Sigmoid colon (tissue), 6 donors: ENCODE measurements at regions not wholly inside any gene's neighbourhood (a gene's known extent, or its start where the extent isn't known, plus 50 kb on each side); places are given as distances from the start of the nearest gene placed in this dataset.

Source experiments
- DNase-seq: peaks from one replicate; pipeline ENCODE4 v3.0.0-alpha.2; 2019
- H3K27ac ChIP-seq, 4 donors: fragments of 200-600 bp; sonication (generic); one replicate each; pipeline ENCODE4 v1.5.1; 2016 to 2019; ENCODE audit warnings: mild to moderate bottlenecking in 1 of 4
- H3K27me3 ChIP-seq, 3 donors: fragments of 200-600 bp; sonication (generic); one replicate each; pipeline ENCODE4 v1.5.1; 2019; ENCODE audit warnings: mild to moderate bottlenecking in 1 of 3
- H3K36me3 ChIP-seq, 4 donors: fragments of 200-600 bp; sonication (generic); one replicate each; pipeline ENCODE4 v1.5.1; 2016 to 2019
- H3K4me1 ChIP-seq, 4 donors: fragments of 200-600 bp; sonication (generic); one replicate each; pipeline ENCODE4 v1.5.1; 2017 to 2019
- H3K4me3 ChIP-seq, 4 donors: fragments of 200-600 bp; sonication (generic); one replicate each; pipeline ENCODE4 v1.5.1; 2017 to 2019; ENCODE audit warnings: mild to moderate bottlenecking in 2 of 4, moderate library complexity in 1 of 4
- H3K9me3 ChIP-seq, 4 donors: fragments of 200-600 bp in 3 of 4; sonication (generic) in 3 of 4; one replicate each; pipeline versions ENCODE4 v1.5.1 to v1.6.1; 2013 to 2019
- EP300 ChIP-seq, 4 donors: sonication (generic); formaldehyde crosslinking; IDR thresholded peaks; one replicate each; pipeline ENCODE4 v1.6.1; 2017; ENCODE audit warnings: antibody characterized with exemption in 4 of 4
- POLR2A ChIP-seq, 2 donors: fragments of 450-650 bp; IDR thresholded peaks; one replicate each; pipeline ENCODE4 v1.6.1; 2016; ENCODE audit warnings: antibody characterized with exemption in 2 of 2, mild to moderate bottlenecking in 2 of 2, moderate library complexity in 2 of 2
- POLR2AphosphoS5 ChIP-seq, 4 donors: sonication (generic); formaldehyde crosslinking; IDR thresholded peaks; one replicate each; pipeline ENCODE4 v1.6.1; 2017; ENCODE audit warnings: antibody characterized with exemption in 4 of 4
- WGBS, 2 donors: extraction: QIAGEN DNeasy Blood & Tissue Kit; methylation state at CpG; one replicate each; pipeline ENCODE4 v1.1.7; 2013; 5-methylcytosine and 5-hydroxymethylcytosine counted together
- intact Hi-C: fragments of 100-400 bp; cut with DNase I; formaldehyde crosslinking; loops from one replicate; pipeline ENCODE4 v1.15.1; 2023
- TF ChIP-seq, protein P1 (sequence below), 4 experiments: fragments of 450-650 bp in 3 of 4; fragments of 200-600 bp in 1 of 4; IDR thresholded peaks; one replicate each; pipeline ENCODE4 v1.5.1; 2016 to 2019; ENCODE audit warnings: antibody characterized with exemption in 4 of 4, mild to moderate bottlenecking in 3 of 4, moderate library complexity in 2 of 4
- donor health status: healthy with polysubstance abuse.
- donor health status: healthy.

DNA sequence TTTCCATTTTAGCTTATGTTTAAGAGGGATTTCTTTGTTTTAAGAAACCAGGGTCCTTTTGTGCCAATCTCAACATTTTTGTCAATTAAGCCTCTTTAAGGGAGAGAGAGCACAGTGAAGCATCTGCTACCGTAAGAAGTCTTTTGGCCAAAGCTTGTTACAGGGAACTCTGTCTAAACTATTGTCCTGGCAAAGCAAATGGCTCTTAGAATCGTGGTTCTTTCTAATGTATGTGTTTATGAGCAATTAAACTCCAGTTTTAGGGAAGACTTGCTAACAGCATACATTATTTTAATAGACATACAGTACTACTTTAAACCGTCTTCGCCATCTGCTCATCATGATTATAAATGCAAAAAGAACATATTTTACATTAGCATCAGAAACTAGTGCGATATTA, 202.1 kb downstream of the CDCA7 start:
- TF ChIP-seq POLR2A (IDR thresholded peaks at IDR 0.05): no peak
- no peak for TF ChIP-seq POLR2AphosphoS5 (IDR thresholded peaks at IDR 0.05)
- TF ChIP-seq, protein P1, sequence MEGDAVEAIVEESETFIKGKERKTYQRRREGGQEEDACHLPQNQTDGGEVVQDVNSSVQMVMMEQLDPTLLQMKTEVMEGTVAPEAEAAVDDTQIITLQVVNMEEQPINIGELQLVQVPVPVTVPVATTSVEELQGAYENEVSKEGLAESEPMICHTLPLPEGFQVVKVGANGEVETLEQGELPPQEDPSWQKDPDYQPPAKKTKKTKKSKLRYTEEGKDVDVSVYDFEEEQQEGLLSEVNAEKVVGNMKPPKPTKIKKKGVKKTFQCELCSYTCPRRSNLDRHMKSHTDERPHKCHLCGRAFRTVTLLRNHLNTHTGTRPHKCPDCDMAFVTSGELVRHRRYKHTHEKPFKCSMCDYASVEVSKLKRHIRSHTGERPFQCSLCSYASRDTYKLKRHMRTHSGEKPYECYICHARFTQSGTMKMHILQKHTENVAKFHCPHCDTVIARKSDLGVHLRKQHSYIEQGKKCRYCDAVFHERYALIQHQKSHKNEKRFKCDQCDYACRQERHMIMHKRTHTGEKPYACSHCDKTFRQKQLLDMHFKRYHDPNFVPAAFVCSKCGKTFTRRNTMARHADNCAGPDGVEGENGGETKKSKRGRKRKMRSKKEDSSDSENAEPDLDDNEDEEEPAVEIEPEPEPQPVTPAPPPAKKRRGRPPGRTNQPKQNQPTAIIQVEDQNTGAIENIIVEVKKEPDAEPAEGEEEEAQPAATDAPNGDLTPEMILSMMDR (IDR thresholded peaks at IDR 0.05): no peak
- no peak for TF ChIP-seq EP300 (IDR thresholded peaks at IDR 0.05)
- Histone ChIP-seq H3K27me3 (peaks cover 0 to 22% (median 0%) of the 10 kb centered on the region in 3 donors), H3K4me3 (no peak overlapping the region), H3K9me3 (no peaks in the 10 kb centered on the region), H3K36me3 (no peaks in the 10 kb centered on the region), H3K4me1 (peaks cover 0 to 5% (median 0%) of the 10 kb centered on the region in 4 donors), H3K27ac (no peak overlapping the region)
- intact Hi-C loops: no loop called here
- WGBS, 2 donors: 82% methylated on average over 5 of the region's 5 CpGs
- no peak for DNase-seq

DNA sequence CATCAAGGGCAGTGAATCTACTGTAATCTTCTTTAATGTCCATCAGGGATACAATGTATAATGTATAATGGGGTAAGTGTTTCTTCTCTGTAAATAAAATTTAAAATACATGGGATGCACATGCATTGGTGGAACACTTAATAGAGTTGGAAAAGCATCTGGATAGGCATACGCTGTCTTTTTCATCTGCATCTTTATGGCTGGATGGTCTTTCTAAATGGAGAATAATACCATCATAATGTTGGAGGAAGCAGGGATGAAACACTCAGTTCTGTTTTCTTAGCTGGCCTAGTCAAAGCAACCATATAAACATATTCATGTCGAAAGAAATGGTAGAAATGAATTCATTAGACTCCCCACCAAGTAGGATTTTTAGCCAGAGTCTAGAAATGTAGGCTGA, 202.8 kb downstream of the CDCA7 start:
- H3K27ac ChIP-seq: no peak overlapping the region
- H3K4me3 ChIP-seq: no peak overlapping the region
- H3K36me3 ChIP-seq: no peaks in the 10 kb centered on the region
- no peak for DNase-seq
- no peaks in the 10 kb centered on the region for H3K9me3 ChIP-seq
- peaks cover 0 to 5% (median 0%) of the 10 kb centered on the region in 4 donors for H3K4me1 ChIP-seq
- peaks cover 0 to 22% (median 0%) of the 10 kb centered on the region in 3 donors for H3K27me3 ChIP-seq
- intact Hi-C loops: no loop called here
- 95 to 98% methylated on average over 2 of the region's 2 CpGs for WGBS, 2 donors
- TF ChIP-seq POLR2A (IDR thresholded peaks at IDR 0.05) (no peak), POLR2AphosphoS5 (IDR thresholded peaks at IDR 0.05) (no peak)
- TF ChIP-seq, protein P1 (IDR thresholded peaks at IDR 0.05): no peak

DNA sequence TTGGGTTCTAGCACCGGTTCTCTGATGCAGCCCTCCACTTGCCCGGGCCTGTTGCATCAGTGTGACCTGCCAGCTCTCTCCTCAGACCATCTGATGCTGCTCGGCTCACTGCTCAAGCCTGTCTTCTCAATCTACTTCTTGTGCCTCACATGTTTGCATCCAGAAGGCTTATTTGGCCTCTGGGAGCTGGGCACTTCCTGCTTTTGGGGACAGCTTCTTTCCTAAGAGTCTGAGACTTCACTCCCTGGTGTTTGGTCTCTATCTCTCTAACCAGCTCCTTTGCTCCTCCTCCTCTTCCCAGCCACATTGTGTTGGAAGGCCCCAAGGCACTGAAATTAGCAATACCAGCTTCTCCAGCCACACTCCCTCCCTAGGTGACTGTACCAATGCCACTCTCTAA, 212.8 kb downstream of the CDCA7 start:
- Histone ChIP-seq H3K4me1 (peaks cover 0 to 3% (median 0%) of the 10 kb centered on the region in 4 donors), H3K36me3 (no peaks in the 10 kb centered on the region), H3K27ac (no peak overlapping the region), H3K4me3 (no peak overlapping the region), H3K27me3 (no peaks in the 10 kb centered on the region), H3K9me3 (no peaks in the 10 kb centered on the region)
- intact Hi-C loops: no loop called here
- TF ChIP-seq POLR2AphosphoS5 (IDR thresholded peaks at IDR 0.05): no peak
- TF ChIP-seq, protein P1 (IDR thresholded peaks at IDR 0.05): no peak
- TF ChIP-seq EP300 (IDR thresholded peaks at IDR 0.05): no peak
- no peak for TF ChIP-seq POLR2A (IDR thresholded peaks at IDR 0.05)
- 90 to 92% methylated on average over 3 of the region's 3 CpGs for WGBS, 2 donors
- DNase-seq: no peak

DNA sequence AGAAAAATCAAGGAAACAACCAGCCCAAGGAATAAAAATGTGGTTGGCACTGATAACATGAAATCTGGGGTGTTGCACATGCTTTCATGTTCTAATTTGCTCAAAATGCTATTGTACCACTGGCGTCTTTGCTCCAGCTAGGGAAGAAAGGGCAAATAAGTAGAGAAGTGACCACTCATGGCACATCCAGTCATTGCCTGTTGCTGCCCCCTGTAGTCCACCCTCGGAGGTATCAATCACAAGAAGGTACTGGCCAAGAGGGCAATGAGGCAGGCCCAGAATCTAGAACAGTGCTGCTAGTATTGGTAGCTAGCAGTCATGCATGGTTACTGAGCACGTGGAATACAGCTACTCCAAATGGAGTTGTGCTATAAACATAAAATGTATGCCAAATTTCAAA, 213.4 kb downstream of the CDCA7 start:
- 53 to 63% methylated on average over 3 of the region's 3 CpGs for WGBS, 2 donors
- Histone ChIP-seq H3K9me3 (no peaks in the 10 kb centered on the region), H3K4me3 (no peak overlapping the region), H3K4me1 (peaks cover 0 to 3% (median 0%) of the 10 kb centered on the region in 4 donors), H3K27me3 (no peaks in the 10 kb centered on the region), H3K27ac (no peak overlapping the region), H3K36me3 (no peaks in the 10 kb centered on the region)
- TF ChIP-seq EP300 (IDR thresholded peaks at IDR 0.05) (no peak), POLR2A (IDR thresholded peaks at IDR 0.05) (no peak), POLR2AphosphoS5 (IDR thresholded peaks at IDR 0.05) (no peak)
- TF ChIP-seq, protein P1 (IDR thresholded peaks at IDR 0.05): no peak
- no peak for DNase-seq
- intact Hi-C loops: no loop called here
